DOHH2 (cell line): ENCODE measurements at regions not wholly inside any gene's neighbourhood (a gene's known extent, or its start where the extent isn't known, plus 50 kb on each side); places are given as distances from the start of the nearest gene placed in this dataset.

Source experiments
- CTCF ChIP-seq: fragments of 200-600 bp; sonication (generic); IDR thresholded peaks from one replicate; pipeline ENCODE4 v1.5.1; 2014; ENCODE audit warnings: antibody characterized with exemption, mild to moderate bottlenecking, low read depth, low read length; ENCODE audit not compliant: poor library complexity, severe bottlenecking
- EZH2phosphoT487 ChIP-seq: fragments of 200-600 bp; sonication (generic); IDR thresholded peaks from 2 replicates; pipeline ENCODE4 v1.6.1; 2017; ENCODE audit warnings: borderline replicate concordance, mild to moderate bottlenecking, antibody characterized with exemption, low read length, moderate library complexity, mixed read lengths

DNA sequence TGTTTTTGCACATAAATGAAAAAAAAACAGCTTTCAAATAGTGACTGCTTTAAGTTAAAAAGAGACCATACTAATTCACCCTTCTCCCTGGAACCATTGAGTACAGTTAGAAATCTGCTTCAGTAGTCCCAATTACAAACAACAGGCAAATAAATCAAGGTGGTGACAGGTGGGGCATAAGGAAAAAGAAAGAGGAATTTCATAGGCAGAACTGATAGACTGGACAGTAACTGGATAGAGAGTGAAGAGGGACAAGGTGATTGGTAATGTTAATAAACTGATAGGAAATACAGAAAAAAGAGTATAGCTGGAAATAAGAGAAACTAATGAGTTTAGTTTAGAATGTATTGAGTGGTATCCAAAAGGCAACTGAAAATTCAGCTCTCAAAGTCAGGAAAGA lies 56.0 kb downstream of the SLC41A2 start:
- TF ChIP-seq CTCF (no peak), EZH2phosphoT487 (no peak)
